Skeletal muscle satellite cell (primary cell): ENCODE measurements at regions not wholly inside any gene's neighbourhood (a gene's known extent, or its start where the extent isn't known, plus 50 kb on each side); places are given as distances from the start of the nearest gene placed in this dataset.

ENCODE experiments used
- H3K27me3 ChIP-seq: 2 replicates; pipeline ENCODE4 v1.7.0; 2013; ENCODE audit warnings: low read length; ENCODE audit not compliant: control insufficient read depth, insufficient read depth
- H3K36me3 ChIP-seq: 2 replicates; pipeline ENCODE4 v1.7.0; 2013; ENCODE audit warnings: mild to moderate bottlenecking, control low read depth, low read length; ENCODE audit not compliant: insufficient read depth
- H3K4me1 ChIP-seq: 2 replicates; pipeline ENCODE4 v1.7.0; 2013; ENCODE audit warnings: low read length; ENCODE audit not compliant: control insufficient read depth, insufficient read depth
- H3K4me2 ChIP-seq: 2 replicates; pipeline ENCODE4 v1.7.0; 2013; ENCODE audit warnings: mild to moderate bottlenecking, low read length
- H3K4me3 ChIP-seq: 2 replicates; pipeline ENCODE4 v1.7.0; 2013; ENCODE audit warnings: low read length
- H3K9ac ChIP-seq: 2 replicates; pipeline ENCODE4 v1.7.0; 2013; ENCODE audit warnings: mild to moderate bottlenecking, low read depth, low read length, moderate library complexity
- H3K9me3 ChIP-seq: replicated peaks from 2 replicates; pipeline ENCODE4 v1.7.0; 2013; ENCODE audit warnings: mild to moderate bottlenecking, control low read depth, low read length

- Histone ChIP-seq H3K27me3 (no peaks in the 10 kb centered on the region), H3K4me1 (peaks cover 14% of the 10 kb centered on the region), H3K36me3 (no peaks in the 10 kb centered on the region), H3K4me2 (no peak overlapping the region), H3K4me3 (no peak overlapping the region), H3K9me3 (no peaks in the 10 kb centered on the region), H3K9ac (no peak overlapping the region)
Observed at GRCh38 chr6:81988446-81988845, 236.0 kb upstream of the TENT5A start.

- Histone ChIP-seq H3K27me3 (no peaks in the 10 kb centered on the region), H3K9me3 (no peaks in the 10 kb centered on the region), H3K4me3 (no peak overlapping the region), H3K9ac (no peak overlapping the region), H3K4me1 (peaks cover 18% of the 10 kb centered on the region), H3K36me3 (no peaks in the 10 kb centered on the region), H3K4me2 (no peak overlapping the region)
Observed at GRCh38 chr6:81987293-81987692, 234.8 kb upstream of the TENT5A start.

- peaks cover 30% of the 10 kb centered on the region for H3K4me1 ChIP-seq
- no peak overlapping the region for H3K4me3 ChIP-seq
- H3K27me3 ChIP-seq, result no peaks in the 10 kb centered on the region
- no peaks in the 10 kb centered on the region for H3K9me3 ChIP-seq
- H3K36me3 ChIP-seq, result no peaks in the 10 kb centered on the region
- no peak overlapping the region for H3K9ac ChIP-seq
- peak overlapping the region; percentile 8 for H3K4me2 ChIP-seq
Observed at GRCh38 chr6:81985191-81985590, 232.7 kb upstream of the TENT5A start.

GRCh38 chr6:81984599-81984998 is 232.1 kb upstream of the TENT5A start:
- no peaks in the 10 kb centered on the region for H3K9me3 ChIP-seq
- no peak overlapping the region for H3K4me2 ChIP-seq
- H3K36me3 ChIP-seq, result no peaks in the 10 kb centered on the region
- H3K27me3 ChIP-seq, result no peaks in the 10 kb centered on the region
- peaks cover 30% of the 10 kb centered on the region for H3K4me1 ChIP-seq
- no peak overlapping the region for H3K4me3 ChIP-seq
- H3K9ac ChIP-seq, result no peak overlapping the region

GRCh38 chr6:81981812-81982211 is 229.3 kb upstream of the TENT5A start:
- peaks cover 28% of the 10 kb centered on the region for H3K4me1 ChIP-seq
- H3K4me3 ChIP-seq, result peak overlapping the region; percentile 14
- H3K4me2 ChIP-seq, result peak overlapping the region; percentile 41
- no peaks in the 10 kb centered on the region for H3K36me3 ChIP-seq
- peak overlapping the region; percentile 49 for H3K9ac ChIP-seq
- H3K27me3 ChIP-seq, result no peaks in the 10 kb centered on the region
- H3K9me3 ChIP-seq, result no peaks in the 10 kb centered on the region

- Histone ChIP-seq H3K4me1 (peaks cover 19% of the 10 kb centered on the region), H3K4me2 (no peak overlapping the region), H3K27me3 (no peaks in the 10 kb centered on the region), H3K9me3 (no peaks in the 10 kb centered on the region), H3K4me3 (no peak overlapping the region), H3K36me3 (no peaks in the 10 kb centered on the region), H3K9ac (no peak overlapping the region)
Observed at GRCh38 chr6:81979767-81980166, 227.3 kb upstream of the TENT5A start.

- Histone ChIP-seq H3K4me2 (no peak overlapping the region), H3K4me1 (peaks cover 19% of the 10 kb centered on the region), H3K4me3 (no peak overlapping the region), H3K27me3 (no peaks in the 10 kb centered on the region), H3K9me3 (no peaks in the 10 kb centered on the region), H3K36me3 (no peaks in the 10 kb centered on the region), H3K9ac (no peak overlapping the region)
Observed at GRCh38 chr6:81979329-81979728, 226.8 kb upstream of the TENT5A start.

GRCh38 chr6:81978230-81978629 is 225.7 kb upstream of the TENT5A start:
- H3K9me3 ChIP-seq, result no peaks in the 10 kb centered on the region

GRCh38 chr6:81977486-81977885 is 225.0 kb upstream of the TENT5A start:
- no peak overlapping the region for H3K9ac ChIP-seq
- no peak overlapping the region for H3K4me3 ChIP-seq
- no peaks in the 10 kb centered on the region for H3K36me3 ChIP-seq
- H3K4me2 ChIP-seq, result no peak overlapping the region
- H3K4me1 ChIP-seq, result peaks cover 17% of the 10 kb centered on the region
- H3K9me3 ChIP-seq, result no peaks in the 10 kb centered on the region
- no peaks in the 10 kb centered on the region for H3K27me3 ChIP-seq

More at GRCh38 chr6:81978230-81978629, 225.7 kb upstream of the TENT5A start:
- Histone ChIP-seq H3K27me3 (no peaks in the 10 kb centered on the region), H3K4me2 (no peak overlapping the region), H3K4me3 (no peak overlapping the region), H3K4me1 (peaks cover 19% of the 10 kb centered on the region), H3K36me3 (no peaks in the 10 kb centered on the region), H3K9ac (no peak overlapping the region)

GRCh38 chr6:81969814-81970213 is 217.3 kb upstream of the TENT5A start:
- Histone ChIP-seq H3K27me3 (no peaks in the 10 kb centered on the region), H3K36me3 (no peaks in the 10 kb centered on the region), H3K9ac (no peak overlapping the region)

GRCh38 chr6:81969011-81969410 is 216.5 kb upstream of the TENT5A start:
- Histone ChIP-seq H3K36me3 (no peaks in the 10 kb centered on the region), H3K27me3 (no peaks in the 10 kb centered on the region), H3K4me1 (no peaks in the 10 kb centered on the region), H3K4me3 (no peak overlapping the region), H3K4me2 (no peak overlapping the region), H3K9me3 (no peaks in the 10 kb centered on the region), H3K9ac (no peak overlapping the region)

More at GRCh38 chr6:81969814-81970213, 217.3 kb upstream of the TENT5A start:
- Histone ChIP-seq H3K9me3 (no peaks in the 10 kb centered on the region), H3K4me1 (no peaks in the 10 kb centered on the region), H3K4me3 (no peak overlapping the region), H3K4me2 (no peak overlapping the region)

- no peaks in the 10 kb centered on the region for H3K36me3 ChIP-seq
- no peaks in the 10 kb centered on the region for H3K27me3 ChIP-seq
- no peak overlapping the region for H3K4me2 ChIP-seq
- no peak overlapping the region for H3K9ac ChIP-seq
- no peaks in the 10 kb centered on the region for H3K9me3 ChIP-seq
- no peak overlapping the region for H3K4me3 ChIP-seq
- H3K4me1 ChIP-seq, result no peaks in the 10 kb centered on the region
Observed at GRCh38 chr6:81966968-81967367, 214.5 kb upstream of the TENT5A start.
